ENCODE measurements at regions not wholly inside any gene's neighbourhood (a gene's known extent, or its start where the extent isn't known, plus 50 kb on each side); places are given as distances from the start of the nearest gene placed in this dataset.

DNA sequence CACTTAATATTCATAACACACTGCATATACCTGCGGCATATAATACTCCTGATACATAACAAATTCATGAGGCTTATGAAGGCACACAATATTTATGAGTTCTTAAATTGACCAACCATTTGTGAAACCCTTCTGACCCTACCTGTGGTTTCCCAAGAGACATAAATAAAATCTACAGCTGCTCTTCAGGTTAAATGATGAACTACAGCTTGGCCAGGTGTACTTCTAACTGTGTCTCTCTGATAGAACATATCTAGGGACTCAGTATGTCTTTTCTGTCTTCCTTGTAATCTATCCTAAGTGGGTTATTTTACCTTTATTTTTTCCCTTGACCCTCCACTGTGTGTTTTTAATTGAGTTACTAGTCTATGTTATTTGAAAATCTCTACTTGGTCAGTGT lies 189.9 kb upstream of the UFM1 start:
- Histone ChIP-seq H3K9me2 (replicated peaks; ENCODE audit: insufficient read depth) (no peaks in the 10 kb centered on the region), H2AFZ (no peak overlapping the region), H3K4me2 (no peak overlapping the region), H4K20me1 (ENCODE audit: insufficient read depth, poor library complexity, severe bottlenecking) (no peaks in the 10 kb centered on the region), H3K27ac (no peak overlapping the region), H3K9me3 (ENCODE audit: low read depth) (no peaks in the 10 kb centered on the region), H3K27me3 (no peaks in the 10 kb centered on the region), H3K4me1 (ENCODE audit: insufficient read depth) (no peaks in the 10 kb centered on the region), H3K4me3 (no peak overlapping the region), H3K36me3 (replicated peaks; ENCODE audit: insufficient read depth, low read depth) (no peaks in the 10 kb centered on the region), H3K79me2 (no peaks in the 10 kb centered on the region)
- TF ChIP-seq EZH2phosphoT487 (IDR thresholded peaks at IDR 0.05; ENCODE audit: low read depth, severe bottlenecking, unreplicated experiment) (no peak), EZH2 (IDR thresholded peaks at IDR 0.05; ENCODE audit: borderline replicate concordance) (no peak)
- TF ChIP-seq, protein P1, sequence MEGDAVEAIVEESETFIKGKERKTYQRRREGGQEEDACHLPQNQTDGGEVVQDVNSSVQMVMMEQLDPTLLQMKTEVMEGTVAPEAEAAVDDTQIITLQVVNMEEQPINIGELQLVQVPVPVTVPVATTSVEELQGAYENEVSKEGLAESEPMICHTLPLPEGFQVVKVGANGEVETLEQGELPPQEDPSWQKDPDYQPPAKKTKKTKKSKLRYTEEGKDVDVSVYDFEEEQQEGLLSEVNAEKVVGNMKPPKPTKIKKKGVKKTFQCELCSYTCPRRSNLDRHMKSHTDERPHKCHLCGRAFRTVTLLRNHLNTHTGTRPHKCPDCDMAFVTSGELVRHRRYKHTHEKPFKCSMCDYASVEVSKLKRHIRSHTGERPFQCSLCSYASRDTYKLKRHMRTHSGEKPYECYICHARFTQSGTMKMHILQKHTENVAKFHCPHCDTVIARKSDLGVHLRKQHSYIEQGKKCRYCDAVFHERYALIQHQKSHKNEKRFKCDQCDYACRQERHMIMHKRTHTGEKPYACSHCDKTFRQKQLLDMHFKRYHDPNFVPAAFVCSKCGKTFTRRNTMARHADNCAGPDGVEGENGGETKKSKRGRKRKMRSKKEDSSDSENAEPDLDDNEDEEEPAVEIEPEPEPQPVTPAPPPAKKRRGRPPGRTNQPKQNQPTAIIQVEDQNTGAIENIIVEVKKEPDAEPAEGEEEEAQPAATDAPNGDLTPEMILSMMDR (IDR thresholded peaks at IDR 0.05; ENCODE audit: poor library complexity): no peak
- 100% methylated on average over 1 of the region's 1 CpG for WGBS (ENCODE audit: low lambda C conversion rate, missing lambda C conversion rate)
- no peak for DNase-seq (ENCODE audit: low spot score)

DNA sequence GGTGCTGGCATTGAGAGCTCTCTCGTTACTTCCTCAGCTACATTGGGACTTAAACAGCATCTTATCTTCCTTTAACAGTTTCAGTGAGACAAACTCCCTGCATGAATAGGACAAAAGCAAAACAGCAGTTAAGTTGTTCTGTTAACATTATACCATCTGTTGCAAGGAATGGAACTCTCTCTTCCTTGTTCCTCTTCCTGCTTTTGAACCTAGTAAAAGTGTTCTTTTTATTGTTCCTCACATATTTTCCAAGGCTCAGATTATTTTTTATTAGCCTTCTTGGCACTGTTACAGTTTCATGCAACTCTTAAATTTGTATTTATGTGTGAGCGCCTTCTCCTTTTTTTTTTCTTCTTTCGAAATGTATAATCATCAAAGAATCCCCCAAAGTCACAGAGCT lies 202.6 kb upstream of the UFM1 start:
- H3K4me3 ChIP-seq: no peak overlapping the region
- H3K4me2 ChIP-seq: no peak overlapping the region
- H3K4me1 ChIP-seq (ENCODE audit: insufficient read depth): no peaks in the 10 kb centered on the region
- 78% methylated on average over 3 of the region's 3 CpGs for WGBS (ENCODE audit: low lambda C conversion rate, missing lambda C conversion rate)
- no peaks in the 10 kb centered on the region for H3K79me2 ChIP-seq
- no peaks in the 10 kb centered on the region for H3K27me3 ChIP-seq
- H3K36me3 ChIP-seq (replicated peaks; ENCODE audit: insufficient read depth, low read depth): no peaks in the 10 kb centered on the region
- no peaks in the 10 kb centered on the region for H3K9me2 ChIP-seq (replicated peaks; ENCODE audit: insufficient read depth)
- H4K20me1 ChIP-seq (ENCODE audit: insufficient read depth, poor library complexity, severe bottlenecking): no peaks in the 10 kb centered on the region
- H2AFZ ChIP-seq: no peak overlapping the region
- no peaks in the 10 kb centered on the region for H3K9me3 ChIP-seq (ENCODE audit: low read depth)
- no peak overlapping the region for H3K27ac ChIP-seq
- DNase-seq (ENCODE audit: low spot score): no peak
- TF ChIP-seq EZH2phosphoT487 (IDR thresholded peaks at IDR 0.05; ENCODE audit: low read depth, severe bottlenecking, unreplicated experiment) (no peak), EZH2 (IDR thresholded peaks at IDR 0.05; ENCODE audit: borderline replicate concordance) (no peak)
- TF ChIP-seq, protein P1 (IDR thresholded peaks at IDR 0.05; ENCODE audit: poor library complexity): no peak

DNA sequence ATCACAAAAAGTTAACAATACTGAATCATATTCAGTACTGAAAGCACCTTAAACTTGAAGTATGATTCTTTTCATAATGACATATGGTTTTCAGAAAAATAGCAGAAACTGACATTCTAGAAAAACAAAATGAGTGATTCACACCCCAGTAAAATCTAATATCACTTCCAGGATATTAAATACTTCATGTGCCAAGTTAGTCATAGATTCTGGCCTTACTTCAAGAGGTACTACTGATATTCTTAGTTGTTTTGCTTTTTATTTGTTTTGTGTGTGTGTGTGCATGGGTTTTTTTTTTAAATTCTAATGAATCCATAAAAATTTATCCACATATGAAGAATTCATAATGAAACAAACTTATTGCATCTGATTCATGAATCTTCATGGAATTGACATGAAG lies 207.9 kb upstream of the UFM1 start:
- no peak overlapping the region for H3K27ac ChIP-seq
- TF ChIP-seq, protein P1 (IDR thresholded peaks at IDR 0.05; ENCODE audit: poor library complexity): no peak
- TF ChIP-seq EZH2 (IDR thresholded peaks at IDR 0.05; ENCODE audit: borderline replicate concordance): no peak
- no peak for TF ChIP-seq EZH2phosphoT487 (IDR thresholded peaks at IDR 0.05; ENCODE audit: low read depth, severe bottlenecking, unreplicated experiment)
- H3K36me3 ChIP-seq (replicated peaks; ENCODE audit: insufficient read depth, low read depth): no peaks in the 10 kb centered on the region
- no peaks in the 10 kb centered on the region for H3K9me2 ChIP-seq (replicated peaks; ENCODE audit: insufficient read depth)
- H3K4me3 ChIP-seq: no peak overlapping the region
- no peak overlapping the region for H2AFZ ChIP-seq
- no peak overlapping the region for H3K4me2 ChIP-seq
- no peak for DNase-seq (ENCODE audit: low spot score)
- H3K9me3 ChIP-seq (ENCODE audit: low read depth): no peaks in the 10 kb centered on the region
- H3K4me1 ChIP-seq (ENCODE audit: insufficient read depth): no peaks in the 10 kb centered on the region
- no peaks in the 10 kb centered on the region for H3K27me3 ChIP-seq
- no peaks in the 10 kb centered on the region for H4K20me1 ChIP-seq (ENCODE audit: insufficient read depth, poor library complexity, severe bottlenecking)
- no peaks in the 10 kb centered on the region for H3K79me2 ChIP-seq

DNA sequence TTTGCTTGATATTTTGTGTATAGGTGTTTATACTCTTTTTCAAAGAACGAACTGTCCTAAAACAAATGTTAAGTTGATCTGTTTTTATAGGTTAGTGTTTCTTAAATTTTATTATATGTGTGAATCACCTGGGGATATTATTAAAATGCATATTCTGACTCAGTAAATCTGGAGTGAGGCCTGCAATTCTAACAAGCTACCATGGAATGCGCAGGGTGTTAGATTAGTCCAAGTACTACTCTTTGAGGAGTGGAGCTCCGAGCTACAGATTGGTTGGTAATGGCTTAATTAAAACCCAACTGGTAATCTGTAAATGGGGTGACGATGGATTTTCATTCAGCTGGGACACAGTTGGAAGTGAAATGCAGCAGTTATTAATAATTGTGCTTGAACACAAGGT lies 214.1 kb upstream of the UFM1 start:
- Histone ChIP-seq H3K27ac (no peak overlapping the region), H3K9me2 (replicated peaks; ENCODE audit: insufficient read depth) (no peaks in the 10 kb centered on the region), H3K9me3 (ENCODE audit: low read depth) (no peaks in the 10 kb centered on the region), H3K27me3 (no peaks in the 10 kb centered on the region), H3K36me3 (replicated peaks; ENCODE audit: insufficient read depth, low read depth) (no peaks in the 10 kb centered on the region), H3K4me2 (no peak overlapping the region), H2AFZ (no peak overlapping the region), H3K4me1 (ENCODE audit: insufficient read depth) (no peaks in the 10 kb centered on the region), H3K4me3 (no peak overlapping the region), H4K20me1 (ENCODE audit: insufficient read depth, poor library complexity, severe bottlenecking) (no peaks in the 10 kb centered on the region), H3K79me2 (no peaks in the 10 kb centered on the region)
- no peak for DNase-seq (ENCODE audit: low spot score)
- TF ChIP-seq EZH2 (IDR thresholded peaks at IDR 0.05; ENCODE audit: borderline replicate concordance) (no peak), EZH2phosphoT487 (IDR thresholded peaks at IDR 0.05; ENCODE audit: low read depth, severe bottlenecking, unreplicated experiment) (no peak)
- TF ChIP-seq, protein P1 (IDR thresholded peaks at IDR 0.05; ENCODE audit: poor library complexity): no peak
- 88% methylated on average over 4 of the region's 4 CpGs for WGBS (ENCODE audit: low lambda C conversion rate, missing lambda C conversion rate)
